ENCODE measurements at regions not wholly inside any gene's neighbourhood (a gene's known extent, or its start where the extent isn't known, plus 50 kb on each side); places are given as distances from the start of the nearest gene placed in this dataset.

GRCh38 chr5:89187268-89187667 is 304.3 kb upstream of the MEF2C start:
- Histone ChIP-seq H3K79me2 (ENCODE audit: insufficient read depth, low read length) (no peaks in the 10 kb centered on the region), H3K36me3 (ENCODE audit: low read length) (no peaks in the 10 kb centered on the region), H3K27ac (ENCODE audit: low read depth, low read length) (no peak overlapping the region), H3K4me2 (ENCODE audit: low read depth, low read length, poor library complexity, severe bottlenecking) (no peak overlapping the region), H3K9ac (ENCODE audit: low read length) (no peak overlapping the region), H2AFZ (ENCODE audit: low read depth, low read length, severe bottlenecking) (no peak overlapping the region), H3K27me3 (ENCODE audit: low read length) (no peaks in the 10 kb centered on the region), H3K9me3 (ENCODE audit: insufficient read depth, low read length) (no peaks in the 10 kb centered on the region), H3F3A (ENCODE audit: insufficient read depth) (no peaks in the 10 kb centered on the region), H3K9me2 (replicated peaks; ENCODE audit: insufficient read depth, low read length) (no peaks in the 10 kb centered on the region), H3K4me3 (ENCODE audit: insufficient read depth, low read length, poor library complexity, severe bottlenecking) (no peak overlapping the region), H4K20me1 (ENCODE audit: low read depth, low read length) (no peaks in the 10 kb centered on the region)
- TF ChIP-seq EZH2phosphoT487 (conservative IDR thresholded peaks at IDR 0.05; ENCODE audit: low read length) = no peak
- TF ChIP-seq CTCF (IDR thresholded peaks at IDR 0.05; ENCODE audit: insufficient read depth, low read length, poor library complexity, severe bottlenecking) = no peak

GRCh38 chr5:89181546-89181945 is 298.6 kb upstream of the MEF2C start:
- Histone ChIP-seq H3K9me3 (ENCODE audit: insufficient read depth, low read length) (no peaks in the 10 kb centered on the region), H3K4me2 (ENCODE audit: low read depth, low read length, poor library complexity, severe bottlenecking) (no peak overlapping the region), H3K9ac (ENCODE audit: low read length) (no peak overlapping the region), H3K27ac (ENCODE audit: low read depth, low read length) (no peak overlapping the region), H3K27me3 (ENCODE audit: low read length) (no peaks in the 10 kb centered on the region), H3K36me3 (ENCODE audit: low read length) (no peaks in the 10 kb centered on the region), H3K79me2 (ENCODE audit: insufficient read depth, low read length) (no peaks in the 10 kb centered on the region), H2AFZ (ENCODE audit: low read depth, low read length, severe bottlenecking) (no peak overlapping the region), H3K4me3 (ENCODE audit: insufficient read depth, low read length, poor library complexity, severe bottlenecking) (no peak overlapping the region), H3K9me2 (replicated peaks; ENCODE audit: insufficient read depth, low read length) (no peaks in the 10 kb centered on the region), H3F3A (ENCODE audit: insufficient read depth) (no peaks in the 10 kb centered on the region), H4K20me1 (ENCODE audit: low read depth, low read length) (no peaks in the 10 kb centered on the region)
- TF ChIP-seq EZH2phosphoT487 (conservative IDR thresholded peaks at IDR 0.05; ENCODE audit: low read length) (no peak), CTCF (IDR thresholded peaks at IDR 0.05; ENCODE audit: insufficient read depth, low read length, poor library complexity, severe bottlenecking) (no peak)

- Histone ChIP-seq H3K79me2 (ENCODE audit: insufficient read depth, low read length) (no peaks in the 10 kb centered on the region), H4K20me1 (ENCODE audit: low read depth, low read length) (no peaks in the 10 kb centered on the region), H3K4me2 (ENCODE audit: low read depth, low read length, poor library complexity, severe bottlenecking) (no peak overlapping the region), H2AFZ (ENCODE audit: low read depth, low read length, severe bottlenecking) (no peak overlapping the region), H3F3A (ENCODE audit: insufficient read depth) (no peaks in the 10 kb centered on the region), H3K27ac (ENCODE audit: low read depth, low read length) (no peak overlapping the region), H3K9me2 (replicated peaks; ENCODE audit: insufficient read depth, low read length) (no peaks in the 10 kb centered on the region), H3K36me3 (ENCODE audit: low read length) (no peaks in the 10 kb centered on the region), H3K9me3 (ENCODE audit: insufficient read depth, low read length) (no peaks in the 10 kb centered on the region), H3K4me3 (ENCODE audit: insufficient read depth, low read length, poor library complexity, severe bottlenecking) (no peak overlapping the region), H3K27me3 (ENCODE audit: low read length) (no peaks in the 10 kb centered on the region), H3K9ac (ENCODE audit: low read length) (no peak overlapping the region)
- TF ChIP-seq EZH2phosphoT487 (conservative IDR thresholded peaks at IDR 0.05; ENCODE audit: low read length) = no peak
- TF ChIP-seq CTCF (IDR thresholded peaks at IDR 0.05; ENCODE audit: insufficient read depth, low read length, poor library complexity, severe bottlenecking) = no peak
Measured at GRCh38 chr5:89179731-89180130, 296.7 kb upstream of the MEF2C start.

- no peaks in the 10 kb centered on the region for H3K79me2 ChIP-seq (ENCODE audit: insufficient read depth, low read length)
- H3K27me3 ChIP-seq (ENCODE audit: low read length) = no peaks in the 10 kb centered on the region
- no peak overlapping the region for H3K4me2 ChIP-seq (ENCODE audit: low read depth, low read length, poor library complexity, severe bottlenecking)
Measured at GRCh38 chr5:89178541-89178940, 295.6 kb upstream of the MEF2C start.

More at GRCh38 chr5:89178541-89178940, 295.6 kb upstream of the MEF2C start:
- H3K27ac ChIP-seq (ENCODE audit: low read depth, low read length) = no peak overlapping the region
- TF ChIP-seq EZH2phosphoT487 (conservative IDR thresholded peaks at IDR 0.05; ENCODE audit: low read length) = no peak
- TF ChIP-seq CTCF (IDR thresholded peaks at IDR 0.05; ENCODE audit: insufficient read depth, low read length, poor library complexity, severe bottlenecking) = no peak
- no peak overlapping the region for H3K9ac ChIP-seq (ENCODE audit: low read length)
- H3K9me2 ChIP-seq (replicated peaks; ENCODE audit: insufficient read depth, low read length) = no peaks in the 10 kb centered on the region
- no peaks in the 10 kb centered on the region for H3K9me3 ChIP-seq (ENCODE audit: insufficient read depth, low read length)
- H3K36me3 ChIP-seq (ENCODE audit: low read length) = no peaks in the 10 kb centered on the region
- no peaks in the 10 kb centered on the region for H4K20me1 ChIP-seq (ENCODE audit: low read depth, low read length)
- no peak overlapping the region for H3K4me3 ChIP-seq (ENCODE audit: insufficient read depth, low read length, poor library complexity, severe bottlenecking)
- H3F3A ChIP-seq (ENCODE audit: insufficient read depth) = no peaks in the 10 kb centered on the region
- no peak overlapping the region for H2AFZ ChIP-seq (ENCODE audit: low read depth, low read length, severe bottlenecking)

Data from SU-DHL-6 (cell line).